GM21360 (cell line): ENCODE measurements at regions not wholly inside any gene's neighbourhood (a gene's known extent, or its start where the extent isn't known, plus 50 kb on each side); places are given as distances from the start of the nearest gene placed in this dataset.
A peak's percentile ranks its signal among the peaks of the same experiment; 100 is the strongest.

Experiments
- ATAC-seq: cut with Tn5 transposase; IDR thresholded peaks from one replicate; pipeline ENCODE4 v1.9.1; 2021; ENCODE audit warnings: mild to moderate bottlenecking, moderate library complexity; ENCODE audit not compliant: unreplicated experiment

GRCh38 chr9:8189881-8190280 is 390.3 kb upstream of the DMAC1 start:
- ATAC-seq = no peak

GRCh38 chr9:8188723-8189407 is 389.3 kb upstream of the DMAC1 start:
- no peak for ATAC-seq

DNA sequence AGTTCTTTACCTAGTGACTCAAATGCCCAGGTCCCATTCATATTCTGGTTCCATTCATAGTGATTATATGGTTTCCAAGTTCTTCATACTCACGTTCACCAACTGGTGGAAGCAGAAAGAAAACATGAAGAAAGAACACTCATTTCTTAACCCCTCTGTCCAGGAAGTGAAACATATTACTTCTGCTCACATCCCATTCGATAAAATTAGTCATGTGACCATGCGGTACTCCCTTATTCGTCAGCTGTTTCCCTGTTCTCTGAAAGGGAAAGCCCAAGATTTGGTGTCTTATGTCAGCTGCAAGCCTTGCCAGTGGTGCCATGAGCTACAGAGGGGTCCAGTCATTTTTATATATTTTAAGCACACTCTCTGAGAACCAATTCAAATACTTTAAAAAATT is 387.0 kb upstream of the DMAC1 start:
- peak; percentile 72 for ATAC-seq

- ATAC-seq = no peak
Measured at GRCh38 chr9:8183618-8184017, 384.0 kb upstream of the DMAC1 start.

- no peak for ATAC-seq
Measured at GRCh38 chr9:8179381-8180053, 379.9 kb upstream of the DMAC1 start.

GRCh38 chr9:8172000-8172399 is 372.4 kb upstream of the DMAC1 start:
- no peak for ATAC-seq

GRCh38 chr9:8168916-8169438 is 369.4 kb upstream of the DMAC1 start:
- ATAC-seq = no peak

- ATAC-seq = no peak
Measured at GRCh38 chr9:8160787-8161186, 361.2 kb upstream of the DMAC1 start.

- ATAC-seq = no peak
Measured at GRCh38 chr9:8158574-8158973, 359.0 kb upstream of the DMAC1 start.

- no peak for ATAC-seq
Measured at GRCh38 chr9:8157683-8158324, 358.2 kb upstream of the DMAC1 start.

DNA sequence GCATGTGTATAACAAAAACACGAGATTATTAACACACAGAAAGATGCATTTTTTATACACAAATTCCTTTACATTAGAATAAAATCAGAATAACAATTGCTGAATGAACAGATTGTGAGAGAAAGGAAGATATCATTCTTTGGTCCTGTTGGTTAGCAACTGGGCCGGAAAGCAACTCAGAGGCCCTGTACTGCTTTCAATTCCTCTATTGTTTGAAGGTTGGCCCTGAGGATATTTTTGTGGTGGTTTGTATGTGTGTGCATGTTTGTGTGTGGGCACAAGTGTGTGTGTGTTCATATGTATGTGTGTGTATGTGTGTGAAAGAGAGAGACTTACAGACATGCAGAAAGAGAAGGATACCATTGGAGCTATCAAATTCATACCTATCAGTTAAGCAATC is 356.8 kb upstream of the DMAC1 start:
- no peak for ATAC-seq

DNA sequence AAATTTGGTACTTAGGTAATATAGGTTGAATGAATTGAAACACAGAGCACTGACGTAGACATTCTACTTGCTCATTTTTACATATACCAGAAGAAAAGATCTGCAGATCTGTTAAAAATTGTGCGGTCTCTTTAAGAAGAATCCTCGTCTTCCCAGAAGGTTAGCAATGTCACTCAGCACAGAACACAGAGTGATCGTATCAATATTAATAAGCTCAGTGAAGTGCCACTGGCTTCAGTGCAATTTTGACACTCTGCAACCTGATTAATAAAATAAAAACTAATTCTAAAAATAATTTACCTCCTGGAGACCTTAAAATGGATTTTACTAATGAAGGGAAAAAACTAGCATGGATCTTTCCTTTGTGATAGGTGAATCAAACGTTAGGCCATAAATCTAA is 356.1 kb upstream of the DMAC1 start:
- no peak for ATAC-seq

- ATAC-seq = no peak
Measured at GRCh38 chr9:8143677-8144076, 344.1 kb upstream of the DMAC1 start.

DNA sequence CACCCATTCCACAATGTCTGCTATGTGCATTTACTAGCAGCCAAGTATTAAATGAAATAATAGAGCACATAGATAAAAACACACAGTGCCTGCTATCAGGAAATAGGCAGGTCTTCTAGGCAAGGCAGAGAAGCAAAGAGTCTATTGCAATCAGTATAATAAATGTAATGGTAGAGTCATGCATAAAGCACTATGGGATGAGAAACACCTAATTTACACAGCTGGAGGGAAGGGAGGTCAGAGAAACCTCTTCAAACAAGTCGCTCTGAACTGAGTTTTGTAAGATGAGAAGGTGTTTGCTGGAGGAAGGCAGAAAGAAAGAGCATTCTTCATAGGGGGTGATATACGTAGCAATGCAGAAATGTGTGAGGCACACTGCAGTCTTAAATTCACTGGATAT is 341.0 kb upstream of the DMAC1 start:
- ATAC-seq = no peak

GRCh38 chr9:8139756-8140155 is 340.2 kb upstream of the DMAC1 start:
- no peak for ATAC-seq

DNA sequence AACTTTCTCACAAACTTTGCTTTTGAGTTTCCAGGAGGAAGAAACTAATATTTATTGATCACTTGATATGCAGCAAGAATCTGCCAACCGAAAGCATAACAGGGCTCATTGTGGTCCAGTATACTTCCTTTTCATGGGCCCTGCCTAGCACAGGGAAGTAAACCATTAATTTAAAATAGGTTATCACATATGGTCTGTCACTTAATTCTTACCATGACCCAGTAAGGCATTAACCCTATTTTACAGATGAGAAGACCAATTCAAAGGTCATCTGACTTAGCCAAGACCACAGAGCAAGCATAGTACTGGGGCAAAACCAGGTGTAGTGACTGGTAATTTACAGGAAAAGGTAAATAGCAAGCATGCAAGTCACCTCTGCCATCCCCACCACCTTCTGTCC is 336.9 kb upstream of the DMAC1 start:
- no peak for ATAC-seq

- ATAC-seq = no peak
Measured at GRCh38 chr9:8134635-8135034, 335.1 kb upstream of the DMAC1 start.

DNA sequence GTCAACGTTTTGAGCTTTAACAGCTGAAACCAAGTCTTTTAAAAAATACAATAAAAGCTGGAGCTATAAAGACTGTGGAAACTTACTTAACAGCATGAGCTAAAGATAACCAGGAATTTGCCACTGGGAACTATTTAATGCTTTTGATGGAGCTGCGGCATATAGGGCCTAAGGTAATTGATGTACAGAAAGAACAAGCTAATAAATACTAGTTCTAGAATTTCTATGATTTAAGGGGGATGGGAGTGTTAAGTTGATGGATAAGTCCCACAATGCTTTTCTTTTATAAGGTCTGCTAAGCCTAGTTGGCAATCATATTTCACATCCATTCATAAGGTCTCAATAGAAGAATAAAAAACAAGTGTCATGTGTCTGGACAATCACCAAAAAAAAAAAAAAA is 334.0 kb upstream of the DMAC1 start:
- ATAC-seq = no peak

DNA sequence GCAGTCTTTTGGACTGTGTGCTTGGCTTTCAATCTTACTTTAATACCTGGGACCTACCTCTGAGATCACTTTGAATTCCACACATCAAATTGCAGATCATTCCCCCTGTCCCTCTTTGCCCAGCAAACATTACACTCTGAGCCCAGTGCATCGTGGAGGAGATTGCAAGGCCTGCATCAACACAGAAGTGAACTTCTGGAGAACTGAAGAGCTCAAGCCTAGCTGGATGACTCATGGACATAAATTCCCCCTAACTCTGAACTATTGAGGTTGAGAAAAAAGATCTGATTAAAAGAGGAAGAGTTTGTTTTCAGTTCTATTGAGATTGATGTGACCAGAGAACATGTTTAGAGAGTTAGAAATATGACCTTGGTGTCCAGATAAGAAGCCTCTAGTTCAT is 316.0 kb upstream of the DMAC1 start:
- no peak for ATAC-seq

DNA sequence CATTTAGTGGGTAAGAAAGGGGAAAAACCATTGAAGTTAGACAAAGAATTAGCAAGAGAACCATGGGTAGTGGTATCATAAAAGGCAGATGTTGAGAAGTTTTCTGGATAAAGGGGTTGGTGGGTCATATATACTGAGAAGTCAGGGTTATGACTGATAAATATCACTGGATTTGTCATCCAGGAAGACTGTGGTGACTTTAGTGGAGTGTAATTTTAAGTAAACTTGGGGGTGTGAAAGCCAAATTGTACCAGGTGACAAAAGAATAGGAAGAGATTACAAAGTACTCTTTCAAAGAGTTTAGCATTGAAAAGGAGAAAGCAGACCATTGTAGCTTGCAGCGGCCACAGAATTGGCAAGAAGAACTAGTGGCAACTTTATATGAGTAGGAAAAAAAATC is 315.2 kb upstream of the DMAC1 start:
- no peak for ATAC-seq

DNA sequence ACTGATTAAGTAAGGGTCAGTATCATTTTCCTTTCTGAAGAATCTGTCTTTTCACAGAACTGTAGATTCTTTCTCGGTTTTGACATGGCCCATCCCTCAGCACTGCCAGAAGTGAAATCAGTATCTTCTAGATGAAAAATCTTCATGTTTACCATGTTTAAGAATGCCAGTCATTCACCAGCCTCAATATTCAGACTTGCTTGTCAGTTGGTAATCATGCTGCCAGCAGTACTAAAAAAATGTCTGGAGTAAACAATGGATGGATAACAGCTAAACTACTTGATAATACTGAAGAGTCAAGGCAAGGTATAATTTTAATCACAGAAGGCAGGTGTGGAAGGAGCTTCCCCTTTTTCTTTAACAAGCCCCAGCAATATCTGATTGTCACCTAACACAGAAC is 306.8 kb upstream of the DMAC1 start:
- ATAC-seq = no peak

DNA sequence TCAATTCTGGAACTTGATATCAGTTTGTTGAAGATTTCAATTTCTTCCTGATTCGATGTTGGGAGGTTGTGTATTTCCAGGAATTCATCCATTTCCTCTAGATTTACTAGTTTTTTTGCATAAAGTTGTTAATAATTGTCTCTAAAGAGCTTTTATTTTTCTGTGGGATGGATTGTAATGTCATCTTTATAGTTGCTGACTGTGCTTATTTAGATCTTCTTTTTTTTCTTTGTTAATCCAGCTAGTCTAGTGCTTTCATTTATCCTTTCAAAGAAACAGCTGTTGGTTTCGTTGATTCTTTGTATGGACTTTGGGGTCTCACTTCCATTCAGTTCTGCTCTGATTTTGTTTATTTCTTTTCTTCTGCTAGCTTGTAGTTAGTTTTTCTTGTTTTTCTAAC is 302.0 kb upstream of the DMAC1 start:
- ATAC-seq = no peak
